ENCODE measurements at regions not wholly inside any gene's neighbourhood (a gene's known extent, or its start where the extent isn't known, plus 50 kb on each side); places are given as distances from the start of the nearest gene placed in this dataset.

DNA sequence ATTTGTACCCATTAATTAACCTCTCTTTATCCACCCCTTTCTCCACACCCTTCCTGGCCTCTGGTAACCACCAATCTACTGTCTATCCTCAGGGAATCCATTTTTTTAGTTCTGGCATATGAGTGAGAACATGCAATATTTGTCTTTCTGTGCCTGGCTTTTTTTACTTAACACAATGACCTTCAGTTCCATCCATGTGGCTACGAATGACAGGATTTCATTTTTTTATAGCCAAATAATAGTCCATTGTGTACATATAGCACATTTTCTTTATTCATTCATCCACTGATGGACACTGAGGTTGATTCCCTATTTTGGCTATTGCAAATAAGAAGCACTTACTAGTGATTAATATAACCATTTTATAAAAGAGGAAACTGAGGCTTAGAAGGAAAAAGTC, 109.9 kb upstream of the NANOGP8 start:
- DNase-seq (no peak), ATAC-seq (no peak)
- Histone ChIP-seq H3K36me3 (no peaks in the 10 kb centered on the region), H3K27ac (no peak overlapping the region), H3K9me3 (peaks cover 0 to 25% of the 10 kb centered on the region in 2 donors), H3K27me3 (no peaks in the 10 kb centered on the region), H3K4me1 (no peaks in the 10 kb centered on the region), H3K4me3 (no peak overlapping the region)
- intact Hi-C loops (cut with DNase I), result no loop called here
- TF ChIP-seq, protein P1, sequence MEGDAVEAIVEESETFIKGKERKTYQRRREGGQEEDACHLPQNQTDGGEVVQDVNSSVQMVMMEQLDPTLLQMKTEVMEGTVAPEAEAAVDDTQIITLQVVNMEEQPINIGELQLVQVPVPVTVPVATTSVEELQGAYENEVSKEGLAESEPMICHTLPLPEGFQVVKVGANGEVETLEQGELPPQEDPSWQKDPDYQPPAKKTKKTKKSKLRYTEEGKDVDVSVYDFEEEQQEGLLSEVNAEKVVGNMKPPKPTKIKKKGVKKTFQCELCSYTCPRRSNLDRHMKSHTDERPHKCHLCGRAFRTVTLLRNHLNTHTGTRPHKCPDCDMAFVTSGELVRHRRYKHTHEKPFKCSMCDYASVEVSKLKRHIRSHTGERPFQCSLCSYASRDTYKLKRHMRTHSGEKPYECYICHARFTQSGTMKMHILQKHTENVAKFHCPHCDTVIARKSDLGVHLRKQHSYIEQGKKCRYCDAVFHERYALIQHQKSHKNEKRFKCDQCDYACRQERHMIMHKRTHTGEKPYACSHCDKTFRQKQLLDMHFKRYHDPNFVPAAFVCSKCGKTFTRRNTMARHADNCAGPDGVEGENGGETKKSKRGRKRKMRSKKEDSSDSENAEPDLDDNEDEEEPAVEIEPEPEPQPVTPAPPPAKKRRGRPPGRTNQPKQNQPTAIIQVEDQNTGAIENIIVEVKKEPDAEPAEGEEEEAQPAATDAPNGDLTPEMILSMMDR (IDR thresholded peaks at IDR 0.05), result no peak

DNA sequence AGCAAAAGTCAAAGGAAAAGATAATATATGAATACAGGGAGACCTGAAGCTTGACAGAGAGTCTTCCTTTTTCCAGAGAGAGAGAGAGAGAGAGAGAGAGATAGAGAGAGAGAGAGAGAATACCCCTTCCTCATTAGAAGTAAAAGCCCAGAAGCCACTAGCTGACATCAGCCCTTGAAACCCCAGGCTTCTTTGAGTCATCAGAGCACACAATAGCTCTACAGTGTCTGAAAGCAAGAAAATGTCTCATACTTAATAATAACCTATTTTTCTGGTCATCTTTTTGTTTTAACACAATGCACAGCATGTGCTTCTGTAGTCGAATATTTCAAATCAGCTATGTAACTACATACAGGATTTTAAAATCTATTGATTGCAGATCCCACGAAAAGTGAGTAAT, 109.2 kb upstream of the NANOGP8 start:
- DNase-seq, result no peak
- TF ChIP-seq, protein P1 (IDR thresholded peaks at IDR 0.05), result no peak
- Histone ChIP-seq H3K27me3 (no peaks in the 10 kb centered on the region), H3K27ac (no peak overlapping the region), H3K9me3 (peaks cover 0 to 28% of the 10 kb centered on the region in 2 donors), H3K4me1 (no peaks in the 10 kb centered on the region), H3K36me3 (no peaks in the 10 kb centered on the region), H3K4me3 (no peak overlapping the region)
- intact Hi-C loops (cut with DNase I), result no loop called here
- no peak for ATAC-seq

DNA sequence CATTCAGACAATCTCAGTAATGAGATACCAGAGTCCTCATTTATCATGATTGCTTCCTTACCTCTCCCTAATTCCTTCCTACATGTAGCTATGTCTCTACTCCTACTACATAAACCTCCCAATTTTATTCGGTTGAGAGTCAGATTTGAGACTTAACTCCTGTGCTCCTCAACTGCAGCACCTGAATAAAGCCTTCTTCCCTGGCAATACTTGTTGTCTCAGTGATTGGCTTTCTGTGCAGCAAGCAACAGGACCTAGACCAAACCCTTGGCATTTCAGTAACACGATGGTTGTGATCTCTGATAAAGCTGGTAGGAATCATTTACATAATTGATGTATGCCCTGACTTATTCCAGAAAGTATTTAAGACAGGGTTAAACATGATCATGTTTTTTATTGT, 106.7 kb upstream of the NANOGP8 start:
- TF ChIP-seq, protein P1 (IDR thresholded peaks at IDR 0.05), result no peak
- Histone ChIP-seq H3K27ac (no peak overlapping the region), H3K36me3 (no peaks in the 10 kb centered on the region), H3K4me1 (no peaks in the 10 kb centered on the region), H3K27me3 (no peaks in the 10 kb centered on the region), H3K4me3 (no peak overlapping the region), H3K9me3 (peaks cover 0 to 28% of the 10 kb centered on the region in 2 donors)
- DNase-seq (no peak), ATAC-seq (no peak)
- intact Hi-C loops (cut with DNase I), result no loop called here

DNA sequence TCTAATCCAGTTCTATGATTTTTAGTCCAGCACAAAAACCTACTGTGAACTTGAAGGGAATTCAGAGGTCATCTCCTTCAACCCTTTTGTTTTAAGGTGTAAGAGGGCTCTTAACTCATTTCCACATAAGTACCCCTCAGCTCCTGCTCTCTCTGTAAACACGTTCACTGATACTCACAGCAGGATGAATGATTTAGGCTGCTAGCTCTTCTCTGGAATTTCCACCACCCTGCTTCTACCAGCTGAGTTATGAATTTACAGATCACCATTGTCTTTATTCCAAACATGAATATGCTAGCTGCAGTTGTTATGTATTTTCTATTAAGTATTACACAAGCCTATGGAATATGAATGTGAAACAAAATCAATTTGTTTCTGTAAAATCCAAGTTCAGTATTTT, 101.3 kb upstream of the NANOGP8 start:
- Histone ChIP-seq H3K4me1 (no peaks in the 10 kb centered on the region), H3K27me3 (no peaks in the 10 kb centered on the region), H3K27ac (no peak overlapping the region), H3K4me3 (no peak overlapping the region), H3K9me3 (peaks cover 0 to 12% of the 10 kb centered on the region in 2 donors), H3K36me3 (no peaks in the 10 kb centered on the region)
- intact Hi-C loops (cut with DNase I), result no loop called here
- no peak for DNase-seq
- TF ChIP-seq, protein P1 (IDR thresholded peaks at IDR 0.05), result no peak
- no peak for ATAC-seq

DNA sequence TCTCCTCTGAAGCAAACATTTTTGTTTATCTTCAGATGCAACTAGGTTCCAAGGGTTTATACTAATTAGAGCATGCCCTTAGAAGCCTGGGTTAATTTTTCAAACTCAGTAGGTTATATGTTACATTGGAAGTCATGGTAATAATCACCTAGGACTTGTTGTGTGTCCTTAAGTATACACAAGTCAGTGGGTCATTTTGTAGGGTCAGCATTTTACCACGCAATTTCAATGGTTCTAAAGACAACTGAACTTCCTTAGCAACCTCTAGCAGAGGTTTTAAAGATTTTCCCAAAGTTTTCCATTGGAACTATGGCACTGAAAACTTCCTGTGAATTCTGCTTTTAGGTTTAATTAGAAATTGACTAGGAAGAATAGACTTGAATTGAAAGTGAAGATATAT, 99.6 kb upstream of the NANOGP8 start:
- TF ChIP-seq, protein P1 (IDR thresholded peaks at IDR 0.05), result no peak
- H3K4me1 ChIP-seq, result no peaks in the 10 kb centered on the region
- H3K27me3 ChIP-seq, result no peaks in the 10 kb centered on the region
- no peaks in the 10 kb centered on the region for H3K9me3 ChIP-seq
- intact Hi-C loops (cut with DNase I), result no loop called here
- H3K36me3 ChIP-seq, result no peaks in the 10 kb centered on the region
- no peak for DNase-seq
- ATAC-seq, result no peak
- H3K4me3 ChIP-seq, result no peak overlapping the region
- H3K27ac ChIP-seq, result no peak overlapping the region

Measured in left lung (tissue), 4 donors.